HG03175 (cell line): ENCODE measurements at regions not wholly inside any gene's neighbourhood (a gene's known extent, or its start where the extent isn't known, plus 50 kb on each side); places are given as distances from the start of the nearest gene placed in this dataset.

ENCODE experiments used
- ATAC-seq: cut with Tn5 transposase; IDR thresholded peaks from one replicate; pipeline ENCODE4 v1.9.1; 2021; ENCODE audit warnings: mild to moderate bottlenecking, moderate library complexity; ENCODE audit not compliant: unreplicated experiment

- no peak for ATAC-seq
Observed at GRCh38 chr18:73742957-73743356, 404.7 kb downstream of the FBXO15 start.

GRCh38 chr18:73741946-73742345, 405.7 kb downstream of the FBXO15 start:
- no peak for ATAC-seq

- no peak for ATAC-seq
Observed at GRCh38 chr18:73739098-73739497, 408.5 kb downstream of the FBXO15 start.

GRCh38 chr18:73737990-73738389, 409.6 kb downstream of the FBXO15 start:
- ATAC-seq, result no peak

- ATAC-seq, result no peak
Observed at GRCh38 chr18:73735836-73736235, 411.8 kb downstream of the FBXO15 start.

GRCh38 chr18:73733806-73734314, 413.8 kb downstream of the FBXO15 start:
- no peak for ATAC-seq

GRCh38 chr18:73733376-73733775, 414.3 kb downstream of the FBXO15 start:
- ATAC-seq, result no peak

- no peak for ATAC-seq
Observed at GRCh38 chr18:73728657-73729056, 419.0 kb downstream of the FBXO15 start.

- ATAC-seq, result no peak
Observed at GRCh38 chr18:73724958-73725357, 422.7 kb downstream of the FBXO15 start.

GRCh38 chr18:73719611-73720010, 428.0 kb downstream of the FBXO15 start:
- no peak for ATAC-seq

GRCh38 chr18:73717570-73717969, 430.1 kb downstream of the FBXO15 start:
- no peak for ATAC-seq

GRCh38 chr18:73715210-73715670, 432.4 kb downstream of the FBXO15 start:
- no peak for ATAC-seq

- no peak for ATAC-seq
Observed at GRCh38 chr18:73714466-73714865, 433.2 kb downstream of the FBXO15 start.

- ATAC-seq, result no peak
Observed at GRCh38 chr18:73711256-73711655, 436.4 kb downstream of the FBXO15 start.

- no peak for ATAC-seq
Observed at GRCh38 chr18:73708591-73708990, 439.0 kb downstream of the FBXO15 start.

- ATAC-seq, result no peak
Observed at GRCh38 chr18:73707035-73707434, 440.6 kb downstream of the FBXO15 start.

GRCh38 chr18:73697353-73697752, 450.3 kb downstream of the FBXO15 start:
- no peak for ATAC-seq

GRCh38 chr18:73696698-73697097, 450.9 kb downstream of the FBXO15 start:
- no peak for ATAC-seq

- no peak for ATAC-seq
Observed at GRCh38 chr18:73696171-73696570, 451.5 kb downstream of the FBXO15 start.

GRCh38 chr18:73693091-73693490, 454.5 kb downstream of the FBXO15 start:
- ATAC-seq, result no peak

- no peak for ATAC-seq
Observed at GRCh38 chr18:73691624-73692023, 456.0 kb downstream of the FBXO15 start.

GRCh38 chr18:73691118-73691517, 456.5 kb downstream of the FBXO15 start:
- ATAC-seq, result no peak

- ATAC-seq, result no peak
Observed at GRCh38 chr18:73690222-73690621, 457.4 kb downstream of the FBXO15 start.
